ENCODE measurements at regions not wholly inside any gene's neighbourhood (a gene's known extent, or its start where the extent isn't known, plus 50 kb on each side); places are given as distances from the start of the nearest gene placed in this dataset.
A peak's percentile ranks its signal among the peaks of the same experiment; 100 is the strongest.

GRCh38 chr2:148592791-148593190, 51.8 kb upstream of the EPC2 start:
- no peak for TF ChIP-seq CTCF (IDR thresholded peaks at IDR 0.05)
- peaks cover 0 to 15% (median 3%) of the 10 kb centered on the region in 7 donors for H3K9me3 Mint-ChIP-seq
- H3K79me2 ChIP-seq (ENCODE audit: insufficient read depth, low read length), result no peaks in the 10 kb centered on the region
- peaks cover 0 to 2% (median 0%) of the 10 kb centered on the region in 3 donors for H3K27me3 Mint-ChIP-seq (ENCODE audit: low read depth in 3 of 3)
- intact Hi-C loops (cut with micrococcal nuclease), result no loop called here
- peak overlapping the region in 1 of 2 donors; percentile 2 for H3K27ac ChIP-seq (ENCODE audit: low read depth in 1 of 2, low read length in 2 of 2)
- no peaks in the 10 kb centered on the region for H3K9me3 ChIP-seq (replicated peaks in 1 of 2; ENCODE audit: control insufficient read depth in 1 of 2, insufficient read depth in 1 of 2, low read length in 2 of 2)
- WGBS (ENCODE audit: insufficient coverage), result 0% methylated on average over 3 of the region's 3 CpGs
- peak overlapping the region in 1 of 7 donors; percentile 77 for H3K27ac Mint-ChIP-seq
- no peaks in the 10 kb centered on the region for H3K36me3 Mint-ChIP-seq
- H4K20me1 ChIP-seq (ENCODE audit: insufficient read depth, low read length), result no peaks in the 10 kb centered on the region
- no peak for DNase-seq
- H3K4me1 Mint-ChIP-seq, result peaks cover 16% of the 10 kb centered on the region
- H2AFZ ChIP-seq (ENCODE audit: insufficient read depth, low read depth, low read length, poor library complexity, severe bottlenecking), result peak overlapping the region; percentile 22
- no peaks in the 10 kb centered on the region for H3K27me3 ChIP-seq (ENCODE audit: control insufficient read depth in 2 of 2, insufficient read depth in 2 of 2, low read length in 2 of 2)
- H3K4me3 Mint-ChIP-seq, result no peak overlapping the region
- H3K4me2 ChIP-seq (replicated peaks; ENCODE audit: extremely low read depth, low read length, poor library complexity, severe bottlenecking), result no peak overlapping the region
- no peak overlapping the region for H3K9ac ChIP-seq (ENCODE audit: insufficient read depth, low read length, poor library complexity, severe bottlenecking)
- H3K4me3 ChIP-seq (replicated peaks in 1 of 3; ENCODE audit: low read depth in 2 of 3, low read length in 3 of 3), result no peak overlapping the region
- peaks cover 6 to 13% of the 10 kb centered on the region in 2 donors for H3K4me1 ChIP-seq (ENCODE audit: control insufficient read depth in 1 of 2, insufficient read depth in 2 of 2, low read length in 2 of 2)
- H3K36me3 ChIP-seq (replicated peaks in 1 of 2; ENCODE audit: control insufficient read depth in 1 of 2, insufficient read depth in 2 of 2, low read length in 2 of 2), result no peaks in the 10 kb centered on the region

GRCh38 chr2:148593421-148593820, 51.1 kb upstream of the EPC2 start:
- Histone ChIP-seq H3K36me3 (replicated peaks in 1 of 2; ENCODE audit: control insufficient read depth in 1 of 2, insufficient read depth in 2 of 2, low read length in 2 of 2) (no peaks in the 10 kb centered on the region), H3K4me2 (replicated peaks; ENCODE audit: extremely low read depth, low read length, poor library complexity, severe bottlenecking) (no peak overlapping the region), H3K27ac (ENCODE audit: low read depth in 1 of 2, low read length in 2 of 2) (no peak overlapping the region), H3K27me3 (ENCODE audit: control insufficient read depth in 2 of 2, insufficient read depth in 2 of 2, low read length in 2 of 2) (no peaks in the 10 kb centered on the region), H3K79me2 (ENCODE audit: insufficient read depth, low read length) (no peaks in the 10 kb centered on the region), H3K9ac (ENCODE audit: insufficient read depth, low read length, poor library complexity, severe bottlenecking) (no peak overlapping the region), H3K9me3 (replicated peaks in 1 of 2; ENCODE audit: control insufficient read depth in 1 of 2, insufficient read depth in 1 of 2, low read length in 2 of 2) (no peaks in the 10 kb centered on the region), H2AFZ (ENCODE audit: insufficient read depth, low read depth, low read length, poor library complexity, severe bottlenecking) (no peak overlapping the region), H3K4me3 (replicated peaks in 1 of 3; ENCODE audit: low read depth in 2 of 3, low read length in 3 of 3) (no peak overlapping the region), H4K20me1 (ENCODE audit: insufficient read depth, low read length) (no peaks in the 10 kb centered on the region), H3K4me1 (ENCODE audit: control insufficient read depth in 1 of 2, insufficient read depth in 2 of 2, low read length in 2 of 2) (peaks cover 6 to 13% of the 10 kb centered on the region in 2 donors)
- TF ChIP-seq CTCF (IDR thresholded peaks at IDR 0.05), result no peak
- intact Hi-C loops (cut with micrococcal nuclease), result no loop called here
- no peak for DNase-seq
- H3K27ac Mint-ChIP-seq, result no peak overlapping the region
- no peaks in the 10 kb centered on the region for H3K36me3 Mint-ChIP-seq
- H3K4me3 Mint-ChIP-seq, result no peak overlapping the region
- peaks cover 0 to 2% (median 2%) of the 10 kb centered on the region in 3 donors for H3K27me3 Mint-ChIP-seq (ENCODE audit: low read depth in 3 of 3)
- WGBS (ENCODE audit: insufficient coverage), result 100% methylated on average over 2 of the region's 4 CpGs
- peaks cover 0 to 15% (median 3%) of the 10 kb centered on the region in 7 donors for H3K9me3 Mint-ChIP-seq
- H3K4me1 Mint-ChIP-seq, result peaks cover 16% of the 10 kb centered on the region
